ENCODE measurements at regions not wholly inside any gene's neighbourhood (a gene's known extent, or its start where the extent isn't known, plus 50 kb on each side); places are given as distances from the start of the nearest gene placed in this dataset.

GRCh38 chr12:31783996-31784645 is 55.3 kb upstream of the AMN1 start:
- Mint-ChIP-seq H3K4me3 (no peak overlapping the region), H3K4me1 (ENCODE audit: low read depth) (peaks cover 19% of the 10 kb centered on the region), H3K27me3 (no peaks in the 10 kb centered on the region), H3K9me3 (peaks cover 4% of the 10 kb centered on the region), H3K36me3 (ENCODE audit: low read depth) (no peaks in the 10 kb centered on the region), H3K27ac (no peak overlapping the region)
- DNase-seq, result peak in 2 of 14 experiments; percentile 22 to 32
- POLR2A ChIA-PET, result interaction anchor here (1.7 kb wide), 1 partner anchor 112 kb away, joined by 5 read pairs; no protein-coding TSS in a partner anchor
- CTCF ChIA-PET, result no interaction called here
- Histone ChIP-seq H3K36me3 (ENCODE audit: insufficient read depth, low read length) (no peaks in the 10 kb centered on the region), H3K4me1 (ENCODE audit: insufficient read depth, low read length) (no peaks in the 10 kb centered on the region), H3K4me3 (ENCODE audit: low read length) (no peak overlapping the region), H3K9me3 (ENCODE audit: control insufficient read depth in 1 of 2, insufficient read depth in 1 of 2, low read length in 2 of 2) (no peaks in the 10 kb centered on the region), H3K27ac (ENCODE audit: low read depth in 1 of 2, low read length in 2 of 2) (no peak overlapping the region), H3K27me3 (ENCODE audit: control insufficient read depth in 1 of 2, insufficient read depth in 2 of 2, low read length in 2 of 2) (no peaks in the 10 kb centered on the region)
- TF ChIP-seq CTCF (IDR thresholded peaks at IDR 0.05), result no peak
- no peak for ATAC-seq (ENCODE audit: poor library complexity)
- intact Hi-C loops (cut with DNase I, micrococcal nuclease), result no loop called here

GRCh38 chr12:31783556-31783955 is 54.7 kb upstream of the AMN1 start:
- ChIA-PET POLR2A (interaction anchor here (1.7 kb wide), 1 partner anchor 113 kb away, joined by 5 read pairs; no protein-coding TSS in a partner anchor), CTCF (no interaction called here)
- H3K27me3 ChIP-seq (ENCODE audit: control insufficient read depth in 1 of 2, insufficient read depth in 2 of 2, low read length in 2 of 2), result no peaks in the 10 kb centered on the region
- DNase-seq (no peak), ATAC-seq (ENCODE audit: poor library complexity) (no peak)
- no peak for TF ChIP-seq CTCF (IDR thresholded peaks at IDR 0.05)
- no peak overlapping the region for H3K27ac ChIP-seq (ENCODE audit: low read depth in 1 of 2, low read length in 2 of 2)
- Mint-ChIP-seq H3K27ac (no peak overlapping the region), H3K27me3 (no peaks in the 10 kb centered on the region), H3K4me3 (no peak overlapping the region), H3K9me3 (peaks cover 4% of the 10 kb centered on the region), H3K4me1 (ENCODE audit: low read depth) (peaks cover 23% of the 10 kb centered on the region), H3K36me3 (ENCODE audit: low read depth) (no peaks in the 10 kb centered on the region)
- H3K4me3 ChIP-seq (ENCODE audit: low read length), result no peak overlapping the region
- H3K9me3 ChIP-seq (ENCODE audit: control insufficient read depth in 1 of 2, insufficient read depth in 1 of 2, low read length in 2 of 2), result no peaks in the 10 kb centered on the region
- no peaks in the 10 kb centered on the region for H3K36me3 ChIP-seq (ENCODE audit: insufficient read depth, low read length)
- intact Hi-C loops (cut with DNase I, micrococcal nuclease), result no loop called here
- no peaks in the 10 kb centered on the region for H3K4me1 ChIP-seq (ENCODE audit: insufficient read depth, low read length)

GRCh38 chr12:31781894-31782540 is 53.2 kb upstream of the AMN1 start:
- Histone ChIP-seq H3K36me3 (ENCODE audit: insufficient read depth, low read length) (no peaks in the 10 kb centered on the region), H3K4me1 (ENCODE audit: insufficient read depth, low read length) (no peaks in the 10 kb centered on the region), H3K27ac (ENCODE audit: low read depth in 1 of 2, low read length in 2 of 2) (no peak overlapping the region), H3K4me3 (ENCODE audit: low read length) (no peak overlapping the region), H3K9me3 (ENCODE audit: control insufficient read depth in 1 of 2, insufficient read depth in 1 of 2, low read length in 2 of 2) (peaks cover 0 to 8% of the 10 kb centered on the region in 2 experiments), H3K27me3 (ENCODE audit: control insufficient read depth in 1 of 2, insufficient read depth in 2 of 2, low read length in 2 of 2) (no peaks in the 10 kb centered on the region)
- POLR2A ChIA-PET, result no interaction called here
- TF ChIP-seq CTCF (IDR thresholded peaks at IDR 0.05), result no peak
- no peak overlapping the region for H3K27ac Mint-ChIP-seq
- no peaks in the 10 kb centered on the region for H3K36me3 Mint-ChIP-seq (ENCODE audit: low read depth)
- intact Hi-C loops (cut with DNase I, micrococcal nuclease), result no loop called here
- H3K4me3 Mint-ChIP-seq, result no peak overlapping the region
- peaks cover 4% of the 10 kb centered on the region for H3K9me3 Mint-ChIP-seq
- ATAC-seq (ENCODE audit: poor library complexity) (no peak), DNase-seq (no peak)
- H3K4me1 Mint-ChIP-seq (ENCODE audit: low read depth), result peaks cover 23% of the 10 kb centered on the region
- CTCF ChIA-PET, result no interaction called here
- no peaks in the 10 kb centered on the region for H3K27me3 Mint-ChIP-seq

Measured in CD4-positive, alpha-beta T cell (primary cell).